Body of pancreas (tissue), 4 donors: ENCODE measurements at regions not wholly inside any gene's neighbourhood (a gene's known extent, or its start where the extent isn't known, plus 50 kb on each side); places are given as distances from the start of the nearest gene placed in this dataset.

Experiments
- POLR2A ChIP-seq, 3 donors: fragments of 450-650 bp; IDR thresholded peaks; one replicate each; pipeline ENCODE4 v1.6.1; 2016; ENCODE audit warnings: antibody characterized with exemption in 3 of 3, mild to moderate bottlenecking in 2 of 3
- TF ChIP-seq, protein P1 (sequence below), 7 experiments: fragments of 450-650 bp in 4 of 7; fragments of 200-600 bp in 3 of 7; sonication (generic) in 3 of 7; IDR thresholded peaks; one replicate each; pipeline ENCODE4 v1.5.1; 2016 to 2019; ENCODE audit warnings: antibody characterized with exemption in 7 of 7

DNA sequence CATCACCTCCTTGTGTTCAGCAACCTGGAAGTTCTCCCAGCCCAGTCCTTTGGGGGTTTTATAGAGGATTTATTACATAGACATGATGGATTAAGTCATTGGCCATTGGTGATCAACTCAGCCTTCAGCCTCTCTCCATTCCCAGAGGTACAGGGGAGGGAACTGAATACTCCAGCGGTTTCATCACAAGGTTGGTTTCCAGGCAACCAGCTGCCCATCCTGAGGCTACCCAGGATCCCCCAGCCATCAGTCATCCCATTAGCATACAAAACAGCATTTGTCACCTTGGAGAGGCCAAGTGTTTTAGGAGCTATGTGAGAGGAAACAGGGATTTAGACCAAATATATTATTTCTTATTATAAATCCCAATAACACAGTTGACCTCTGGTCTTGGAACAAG, 584.8 kb upstream of the NRP1 start:
- TF ChIP-seq, protein P1, sequence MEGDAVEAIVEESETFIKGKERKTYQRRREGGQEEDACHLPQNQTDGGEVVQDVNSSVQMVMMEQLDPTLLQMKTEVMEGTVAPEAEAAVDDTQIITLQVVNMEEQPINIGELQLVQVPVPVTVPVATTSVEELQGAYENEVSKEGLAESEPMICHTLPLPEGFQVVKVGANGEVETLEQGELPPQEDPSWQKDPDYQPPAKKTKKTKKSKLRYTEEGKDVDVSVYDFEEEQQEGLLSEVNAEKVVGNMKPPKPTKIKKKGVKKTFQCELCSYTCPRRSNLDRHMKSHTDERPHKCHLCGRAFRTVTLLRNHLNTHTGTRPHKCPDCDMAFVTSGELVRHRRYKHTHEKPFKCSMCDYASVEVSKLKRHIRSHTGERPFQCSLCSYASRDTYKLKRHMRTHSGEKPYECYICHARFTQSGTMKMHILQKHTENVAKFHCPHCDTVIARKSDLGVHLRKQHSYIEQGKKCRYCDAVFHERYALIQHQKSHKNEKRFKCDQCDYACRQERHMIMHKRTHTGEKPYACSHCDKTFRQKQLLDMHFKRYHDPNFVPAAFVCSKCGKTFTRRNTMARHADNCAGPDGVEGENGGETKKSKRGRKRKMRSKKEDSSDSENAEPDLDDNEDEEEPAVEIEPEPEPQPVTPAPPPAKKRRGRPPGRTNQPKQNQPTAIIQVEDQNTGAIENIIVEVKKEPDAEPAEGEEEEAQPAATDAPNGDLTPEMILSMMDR (IDR thresholded peaks at IDR 0.05), result no peak
- no peak for TF ChIP-seq POLR2A (IDR thresholded peaks at IDR 0.05)
